Sigmoid colon (tissue), 6 donors: ENCODE measurements at regions not wholly inside any gene's neighbourhood (a gene's known extent, or its start where the extent isn't known, plus 50 kb on each side); places are given as distances from the start of the nearest gene placed in this dataset.

Experiments used
- DNase-seq: peaks from one replicate; pipeline ENCODE4 v3.0.0-alpha.2; 2019
- H3K27ac ChIP-seq, 4 donors: fragments of 200-600 bp; sonication (generic); one replicate each; pipeline ENCODE4 v1.5.1; 2016 to 2019; ENCODE audit warnings: mild to moderate bottlenecking in 1 of 4
- H3K27me3 ChIP-seq, 3 donors: fragments of 200-600 bp; sonication (generic); one replicate each; pipeline ENCODE4 v1.5.1; 2019; ENCODE audit warnings: mild to moderate bottlenecking in 1 of 3
- H3K36me3 ChIP-seq, 4 donors: fragments of 200-600 bp; sonication (generic); one replicate each; pipeline ENCODE4 v1.5.1; 2016 to 2019
- H3K4me1 ChIP-seq, 4 donors: fragments of 200-600 bp; sonication (generic); one replicate each; pipeline ENCODE4 v1.5.1; 2017 to 2019
- H3K4me3 ChIP-seq, 4 donors: fragments of 200-600 bp; sonication (generic); one replicate each; pipeline ENCODE4 v1.5.1; 2017 to 2019; ENCODE audit warnings: mild to moderate bottlenecking in 2 of 4, moderate library complexity in 1 of 4
- H3K9me3 ChIP-seq, 4 donors: fragments of 200-600 bp in 3 of 4; sonication (generic) in 3 of 4; one replicate each; pipeline versions ENCODE4 v1.5.1 to v1.6.1; 2013 to 2019
- CTCF ChIP-seq, 4 experiments: fragments of 450-650 bp in 3 of 4; fragments of 200-600 bp in 1 of 4; IDR thresholded peaks; one replicate each; pipeline ENCODE4 v1.5.1; 2016 to 2019; ENCODE audit warnings: antibody characterized with exemption in 4 of 4, mild to moderate bottlenecking in 3 of 4, moderate library complexity in 2 of 4
- EP300 ChIP-seq, 4 donors: sonication (generic); formaldehyde crosslinking; IDR thresholded peaks; one replicate each; pipeline ENCODE4 v1.6.1; 2017; ENCODE audit warnings: antibody characterized with exemption in 4 of 4
- POLR2A ChIP-seq, 2 donors: fragments of 450-650 bp; IDR thresholded peaks; one replicate each; pipeline ENCODE4 v1.6.1; 2016; ENCODE audit warnings: antibody characterized with exemption in 2 of 2, mild to moderate bottlenecking in 2 of 2, moderate library complexity in 2 of 2
- POLR2AphosphoS5 ChIP-seq, 4 donors: sonication (generic); formaldehyde crosslinking; IDR thresholded peaks; one replicate each; pipeline ENCODE4 v1.6.1; 2017; ENCODE audit warnings: antibody characterized with exemption in 4 of 4
- WGBS, 2 donors: extraction: QIAGEN DNeasy Blood & Tissue Kit; methylation state at CpG; one replicate each; pipeline ENCODE4 v1.1.7; 2013; 5-methylcytosine and 5-hydroxymethylcytosine counted together
- intact Hi-C: fragments of 100-400 bp; cut with DNase I; formaldehyde crosslinking; loops from one replicate; pipeline ENCODE4 v1.15.1; 2023
- donor health status: healthy with polysubstance abuse.
- donor health status: healthy.

- Histone ChIP-seq H3K27ac (peak overlapping the region in 3 of 4 donors; percentile 26 to 48 (median 29)), H3K4me1 (peaks cover 0 to 38% (median 29%) of the 10 kb centered on the region in 4 donors), H3K27me3 (no peaks in the 10 kb centered on the region), H3K9me3 (no peaks in the 10 kb centered on the region), H3K36me3 (no peaks in the 10 kb centered on the region), H3K4me3 (no peak overlapping the region)
- intact Hi-C loops: no loop called here
- 77 to 79% methylated on average over 5 of the region's 5 CpGs for WGBS, 2 donors
- DNase-seq: no peak
- TF ChIP-seq CTCF (IDR thresholded peaks at IDR 0.05): no peak
- no peak for TF ChIP-seq EP300 (IDR thresholded peaks at IDR 0.05)
- no peak for TF ChIP-seq POLR2AphosphoS5 (IDR thresholded peaks at IDR 0.05)
- TF ChIP-seq POLR2A (IDR thresholded peaks at IDR 0.05): no peak
These were observed 287.1 kb downstream of the TBC1D4 start for GRCh38 chr13:75194717-75195462.

GRCh38 chr13:75186379-75186778 is 295.6 kb downstream of the TBC1D4 start:
- Histone ChIP-seq H3K27ac (no peak overlapping the region), H3K4me1 (peaks cover 0 to 6% (median 4%) of the 10 kb centered on the region in 4 donors), H3K27me3 (no peaks in the 10 kb centered on the region), H3K4me3 (no peak overlapping the region), H3K36me3 (no peaks in the 10 kb centered on the region), H3K9me3 (no peaks in the 10 kb centered on the region)
- no peak for DNase-seq
- no peak for TF ChIP-seq EP300 (IDR thresholded peaks at IDR 0.05)
- TF ChIP-seq POLR2AphosphoS5 (IDR thresholded peaks at IDR 0.05): no peak
- TF ChIP-seq POLR2A (IDR thresholded peaks at IDR 0.05): no peak
- no peak for TF ChIP-seq CTCF (IDR thresholded peaks at IDR 0.05)
- intact Hi-C loops: no loop called here
- 7 to 45% methylated on average over 2 of the region's 2 CpGs for WGBS, 2 donors

- Histone ChIP-seq H3K27ac (no peak overlapping the region), H3K27me3 (no peaks in the 10 kb centered on the region), H3K36me3 (no peaks in the 10 kb centered on the region), H3K4me1 (peaks cover 0 to 6% (median 4%) of the 10 kb centered on the region in 4 donors), H3K9me3 (no peaks in the 10 kb centered on the region), H3K4me3 (no peak overlapping the region)
- intact Hi-C loops: no loop called here
- WGBS, 2 donors: 87 to 89% methylated on average over 2 of the region's 2 CpGs
- no peak for TF ChIP-seq CTCF (IDR thresholded peaks at IDR 0.05)
- TF ChIP-seq POLR2AphosphoS5 (IDR thresholded peaks at IDR 0.05): no peak
- no peak for TF ChIP-seq POLR2A (IDR thresholded peaks at IDR 0.05)
- TF ChIP-seq EP300 (IDR thresholded peaks at IDR 0.05): no peak
- DNase-seq: no peak
These were observed 300.1 kb downstream of the TBC1D4 start for GRCh38 chr13:75181906-75182305.

GRCh38 chr13:75180805-75181455 is 301.0 kb downstream of the TBC1D4 start:
- Histone ChIP-seq H3K36me3 (no peaks in the 10 kb centered on the region), H3K27ac (no peak overlapping the region), H3K4me1 (peaks cover 0 to under 1% (median 0%) of the 10 kb centered on the region in 4 donors), H3K4me3 (no peak overlapping the region), H3K27me3 (no peaks in the 10 kb centered on the region), H3K9me3 (no peaks in the 10 kb centered on the region)
- 83 to 92% methylated on average over 1 of the region's 1 CpG for WGBS, 2 donors
- intact Hi-C loops: no loop called here
- no peak for TF ChIP-seq EP300 (IDR thresholded peaks at IDR 0.05)
- no peak for TF ChIP-seq POLR2A (IDR thresholded peaks at IDR 0.05)
- no peak for TF ChIP-seq CTCF (IDR thresholded peaks at IDR 0.05)
- TF ChIP-seq POLR2AphosphoS5 (IDR thresholded peaks at IDR 0.05): no peak
- no peak for DNase-seq
